ENCODE measurements at regions not wholly inside any gene's neighbourhood (a gene's known extent, or its start where the extent isn't known, plus 50 kb on each side); places are given as distances from the start of the nearest gene placed in this dataset.

GRCh38 chr13:44107357-44108121 lies 227.8 kb downstream of the LACC1 start:
- TF ChIP-seq CTCF (conservative IDR thresholded peaks at IDR 0.05 in 1 of 2, IDR thresholded peaks at IDR 0.05 in 1 of 2; ENCODE audit: extremely low read depth in 1 of 2, insufficient read depth in 1 of 2, low read depth in 1 of 2, low read length in 2 of 2) (no peak), EZH2 (IDR thresholded peaks at IDR 0.05; ENCODE audit: borderline replicate concordance, low read length) (no peak)

Data from mammary epithelial cell (primary cell).